HepG2 (cell line): ENCODE measurements at regions not wholly inside any gene's neighbourhood (a gene's known extent, or its start where the extent isn't known, plus 50 kb on each side); places are given as distances from the start of the nearest gene placed in this dataset.

ENCODE experiments used
- HDAC2 ChIP-seq: sonication (generic); formaldehyde crosslinking; IDR thresholded peaks from 2 replicates; pipeline ENCODE4 v1.4.0; 2020; ENCODE audit warnings: missing genetic modification reagents
- KDM1A ChIP-seq: IDR thresholded peaks from 2 replicates; pipeline ENCODE4 v1.6.1; 2016; ENCODE audit warnings: missing compliant biosample characterization
- MZF1 ChIP-seq: sonication (generic); formaldehyde crosslinking; IDR thresholded peaks from 2 replicates; pipeline ENCODE4 v1.8.1; 2023; ENCODE audit warnings: mild to moderate bottlenecking, missing genetic modification reagents, borderline replicate concordance
- NR2F2 ChIP-seq: IDR thresholded peaks from 2 replicates; pipeline ENCODE4 v1.6.1; 2012; ENCODE audit warnings: low read depth, inconsistent platforms, borderline replicate concordance
- TF ChIP-seq, protein P1 (sequence below): sonication (generic); formaldehyde crosslinking; IDR thresholded peaks from 2 replicates; pipeline ENCODE4 v1.4.0; 2020; ENCODE audit warnings: missing genetic modification reagents
- TF ChIP-seq, protein P2 (sequence below): IDR thresholded peaks from 2 replicates; pipeline ENCODE4 v1.4.0; 2020; ENCODE audit warnings: mild to moderate bottlenecking, missing genetic modification reagents
- TF ChIP-seq, protein P3 (sequence below): sonication (generic); formaldehyde crosslinking; IDR thresholded peaks from 2 replicates; pipeline ENCODE4 v1.8.0; 2022; ENCODE audit warnings: mild to moderate bottlenecking, missing genetic modification reagents, borderline replicate concordance
- TF ChIP-seq, protein P4 (sequence below): sonication (generic); formaldehyde crosslinking; IDR thresholded peaks from 2 replicates; pipeline ENCODE4 v1.4.0; 2020; ENCODE audit warnings: missing genetic modification reagents, borderline replicate concordance

DNA sequence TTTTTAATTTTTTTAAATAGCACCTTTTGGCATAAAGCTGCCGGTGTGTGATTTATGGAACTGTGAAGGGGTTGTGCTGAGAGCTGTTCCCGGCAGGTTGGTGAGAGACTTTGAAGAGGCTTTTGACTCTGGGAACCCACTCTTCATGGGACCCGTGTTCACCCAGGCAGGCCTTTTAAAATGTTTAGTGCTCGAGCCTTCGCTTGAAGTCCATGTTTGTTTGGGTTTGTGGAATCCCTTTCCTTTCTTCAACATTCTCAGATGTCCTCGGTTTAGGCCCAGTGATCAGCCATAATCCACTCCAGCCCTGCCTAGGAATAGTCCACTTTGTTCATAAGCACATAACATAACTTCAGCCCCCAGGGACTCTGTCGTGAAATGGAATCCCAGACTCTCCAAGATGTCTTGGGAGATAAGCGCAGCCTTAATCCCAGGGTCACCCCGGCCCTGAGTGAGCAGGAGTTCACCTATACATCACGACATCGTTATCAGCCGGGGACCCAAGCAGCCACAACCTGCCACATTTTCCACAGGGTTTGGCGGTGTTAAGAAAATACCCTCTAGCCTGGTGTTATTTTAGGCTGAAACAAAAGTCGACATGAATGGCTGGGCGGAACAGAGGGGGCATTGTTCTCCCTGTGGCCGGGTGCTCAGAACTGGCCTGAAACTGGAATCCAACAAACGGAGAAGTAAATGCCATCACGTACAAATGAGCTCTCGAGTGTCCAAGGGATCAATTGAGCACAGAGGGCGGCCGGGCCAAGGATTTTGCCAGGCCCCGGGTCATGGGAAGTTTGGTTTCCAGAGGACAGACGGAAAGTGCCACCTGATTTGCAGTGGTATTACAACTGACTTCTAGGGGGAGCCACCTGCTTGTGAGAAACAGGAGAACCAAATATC lies 145.7 kb upstream of the IRX3 start (continued):
- TF ChIP-seq, protein P1, sequence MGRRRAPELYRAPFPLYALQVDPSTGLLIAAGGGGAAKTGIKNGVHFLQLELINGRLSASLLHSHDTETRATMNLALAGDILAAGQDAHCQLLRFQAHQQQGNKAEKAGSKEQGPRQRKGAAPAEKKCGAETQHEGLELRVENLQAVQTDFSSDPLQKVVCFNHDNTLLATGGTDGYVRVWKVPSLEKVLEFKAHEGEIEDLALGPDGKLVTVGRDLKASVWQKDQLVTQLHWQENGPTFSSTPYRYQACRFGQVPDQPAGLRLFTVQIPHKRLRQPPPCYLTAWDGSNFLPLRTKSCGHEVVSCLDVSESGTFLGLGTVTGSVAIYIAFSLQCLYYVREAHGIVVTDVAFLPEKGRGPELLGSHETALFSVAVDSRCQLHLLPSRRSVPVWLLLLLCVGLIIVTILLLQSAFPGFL: no peak
- TF ChIP-seq, protein P2, sequence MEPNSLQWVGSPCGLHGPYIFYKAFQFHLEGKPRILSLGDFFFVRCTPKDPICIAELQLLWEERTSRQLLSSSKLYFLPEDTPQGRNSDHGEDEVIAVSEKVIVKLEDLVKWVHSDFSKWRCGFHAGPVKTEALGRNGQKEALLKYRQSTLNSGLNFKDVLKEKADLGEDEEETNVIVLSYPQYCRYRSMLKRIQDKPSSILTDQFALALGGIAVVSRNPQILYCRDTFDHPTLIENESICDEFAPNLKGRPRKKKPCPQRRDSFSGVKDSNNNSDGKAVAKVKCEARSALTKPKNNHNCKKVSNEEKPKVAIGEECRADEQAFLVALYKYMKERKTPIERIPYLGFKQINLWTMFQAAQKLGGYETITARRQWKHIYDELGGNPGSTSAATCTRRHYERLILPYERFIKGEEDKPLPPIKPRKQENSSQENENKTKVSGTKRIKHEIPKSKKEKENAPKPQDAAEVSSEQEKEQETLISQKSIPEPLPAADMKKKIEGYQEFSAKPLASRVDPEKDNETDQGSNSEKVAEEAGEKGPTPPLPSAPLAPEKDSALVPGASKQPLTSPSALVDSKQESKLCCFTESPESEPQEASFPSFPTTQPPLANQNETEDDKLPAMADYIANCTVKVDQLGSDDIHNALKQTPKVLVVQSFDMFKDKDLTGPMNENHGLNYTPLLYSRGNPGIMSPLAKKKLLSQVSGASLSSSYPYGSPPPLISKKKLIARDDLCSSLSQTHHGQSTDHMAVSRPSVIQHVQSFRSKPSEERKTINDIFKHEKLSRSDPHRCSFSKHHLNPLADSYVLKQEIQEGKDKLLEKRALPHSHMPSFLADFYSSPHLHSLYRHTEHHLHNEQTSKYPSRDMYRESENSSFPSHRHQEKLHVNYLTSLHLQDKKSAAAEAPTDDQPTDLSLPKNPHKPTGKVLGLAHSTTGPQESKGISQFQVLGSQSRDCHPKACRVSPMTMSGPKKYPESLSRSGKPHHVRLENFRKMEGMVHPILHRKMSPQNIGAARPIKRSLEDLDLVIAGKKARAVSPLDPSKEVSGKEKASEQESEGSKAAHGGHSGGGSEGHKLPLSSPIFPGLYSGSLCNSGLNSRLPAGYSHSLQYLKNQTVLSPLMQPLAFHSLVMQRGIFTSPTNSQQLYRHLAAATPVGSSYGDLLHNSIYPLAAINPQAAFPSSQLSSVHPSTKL (CRISPR knock-in tag): peak; percentile 72
- TF ChIP-seq HDAC2 (CRISPR knock-in tag) (peak; percentile 53; the same call in 1 of the 2 replicates), NR2F2 (peak; percentile 19; the same call in 1 of the 2 replicates), MZF1 (CRISPR knock-in tag) (no peak), KDM1A (no peak)
- TF ChIP-seq, protein P3, sequence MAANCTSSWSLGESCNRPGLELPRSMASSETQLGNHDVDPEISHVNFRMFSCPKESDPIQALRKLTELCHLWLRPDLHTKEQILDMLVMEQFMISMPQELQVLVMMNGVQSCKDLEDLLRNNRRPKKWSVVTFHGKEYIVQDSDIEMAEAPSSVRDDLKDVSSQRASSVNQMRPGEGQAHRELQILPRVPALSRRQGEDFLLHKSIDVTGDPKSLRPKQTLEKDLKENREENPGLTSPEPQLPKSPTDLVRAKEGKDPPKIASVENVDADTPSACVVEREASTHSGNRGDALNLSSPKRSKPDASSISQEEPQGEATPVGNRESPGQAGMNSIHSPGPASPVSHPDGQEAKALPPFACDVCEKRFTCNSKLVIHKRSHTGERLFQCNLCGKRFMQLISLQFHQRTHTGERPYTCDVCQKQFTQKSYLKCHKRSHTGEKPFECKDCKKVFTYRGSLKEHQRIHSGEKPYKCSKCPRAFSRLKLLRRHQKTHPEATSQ (CRISPR knock-in tag): no peak
- TF ChIP-seq, protein P4, sequence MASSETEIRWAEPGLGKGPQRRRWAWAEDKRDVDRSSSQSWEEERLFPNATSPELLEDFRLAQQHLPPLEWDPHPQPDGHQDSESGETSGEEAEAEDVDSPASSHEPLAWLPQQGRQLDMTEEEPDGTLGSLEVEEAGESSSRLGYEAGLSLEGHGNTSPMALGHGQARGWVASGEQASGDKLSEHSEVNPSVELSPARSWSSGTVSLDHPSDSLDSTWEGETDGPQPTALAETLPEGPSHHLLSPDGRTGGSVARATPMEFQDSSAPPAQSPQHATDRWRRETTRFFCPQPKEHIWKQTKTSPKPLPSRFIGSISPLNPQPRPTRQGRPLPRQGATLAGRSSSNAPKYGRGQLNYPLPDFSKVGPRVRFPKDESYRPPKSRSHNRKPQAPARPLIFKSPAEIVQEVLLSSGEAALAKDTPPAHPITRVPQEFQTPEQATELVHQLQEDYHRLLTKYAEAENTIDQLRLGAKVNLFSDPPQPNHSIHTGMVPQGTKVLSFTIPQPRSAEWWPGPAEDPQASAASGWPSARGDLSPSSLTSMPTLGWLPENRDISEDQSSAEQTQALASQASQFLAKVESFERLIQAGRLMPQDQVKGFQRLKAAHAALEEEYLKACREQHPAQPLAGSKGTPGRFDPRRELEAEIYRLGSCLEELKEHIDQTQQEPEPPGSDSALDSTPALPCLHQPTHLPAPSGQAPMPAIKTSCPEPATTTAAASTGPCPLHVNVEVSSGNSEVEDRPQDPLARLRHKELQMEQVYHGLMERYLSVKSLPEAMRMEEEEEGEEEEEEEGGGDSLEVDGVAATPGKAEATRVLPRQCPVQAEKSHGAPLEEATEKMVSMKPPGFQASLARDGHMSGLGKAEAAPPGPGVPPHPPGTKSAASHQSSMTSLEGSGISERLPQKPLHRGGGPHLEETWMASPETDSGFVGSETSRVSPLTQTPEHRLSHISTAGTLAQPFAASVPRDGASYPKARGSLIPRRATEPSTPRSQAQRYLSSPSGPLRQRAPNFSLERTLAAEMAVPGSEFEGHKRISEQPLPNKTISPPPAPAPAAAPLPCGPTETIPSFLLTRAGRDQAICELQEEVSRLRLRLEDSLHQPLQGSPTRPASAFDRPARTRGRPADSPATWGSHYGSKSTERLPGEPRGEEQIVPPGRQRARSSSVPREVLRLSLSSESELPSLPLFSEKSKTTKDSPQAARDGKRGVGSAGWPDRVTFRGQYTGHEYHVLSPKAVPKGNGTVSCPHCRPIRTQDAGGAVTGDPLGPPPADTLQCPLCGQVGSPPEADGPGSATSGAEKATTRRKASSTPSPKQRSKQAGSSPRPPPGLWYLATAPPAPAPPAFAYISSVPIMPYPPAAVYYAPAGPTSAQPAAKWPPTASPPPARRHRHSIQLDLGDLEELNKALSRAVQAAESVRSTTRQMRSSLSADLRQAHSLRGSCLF (CRISPR knock-in tag): no peak
